ENCODE measurements at regions not wholly inside any gene's neighbourhood (a gene's known extent, or its start where the extent isn't known, plus 50 kb on each side); places are given as distances from the start of the nearest gene placed in this dataset.

DNA sequence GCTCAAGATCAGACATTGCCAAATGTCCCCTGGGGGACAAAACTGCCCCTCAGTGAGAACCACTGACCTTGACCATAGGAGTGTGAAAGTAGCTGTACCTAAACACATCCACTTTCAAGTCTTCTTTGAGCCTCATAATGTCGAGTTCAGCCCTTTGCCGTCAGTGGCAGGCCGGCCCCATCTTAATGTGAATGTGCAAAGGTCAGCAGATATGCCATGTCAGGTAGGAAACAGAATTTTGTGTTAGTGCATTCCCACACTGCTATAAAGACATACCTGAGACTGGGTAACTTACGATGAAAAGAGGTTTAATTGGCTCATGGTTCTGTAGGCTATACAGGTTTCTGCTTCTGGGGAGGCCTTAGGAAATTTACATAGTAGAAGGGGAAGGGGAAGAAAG lies 95.1 kb upstream of the PIRT start:
- TF ChIP-seq, protein P1, sequence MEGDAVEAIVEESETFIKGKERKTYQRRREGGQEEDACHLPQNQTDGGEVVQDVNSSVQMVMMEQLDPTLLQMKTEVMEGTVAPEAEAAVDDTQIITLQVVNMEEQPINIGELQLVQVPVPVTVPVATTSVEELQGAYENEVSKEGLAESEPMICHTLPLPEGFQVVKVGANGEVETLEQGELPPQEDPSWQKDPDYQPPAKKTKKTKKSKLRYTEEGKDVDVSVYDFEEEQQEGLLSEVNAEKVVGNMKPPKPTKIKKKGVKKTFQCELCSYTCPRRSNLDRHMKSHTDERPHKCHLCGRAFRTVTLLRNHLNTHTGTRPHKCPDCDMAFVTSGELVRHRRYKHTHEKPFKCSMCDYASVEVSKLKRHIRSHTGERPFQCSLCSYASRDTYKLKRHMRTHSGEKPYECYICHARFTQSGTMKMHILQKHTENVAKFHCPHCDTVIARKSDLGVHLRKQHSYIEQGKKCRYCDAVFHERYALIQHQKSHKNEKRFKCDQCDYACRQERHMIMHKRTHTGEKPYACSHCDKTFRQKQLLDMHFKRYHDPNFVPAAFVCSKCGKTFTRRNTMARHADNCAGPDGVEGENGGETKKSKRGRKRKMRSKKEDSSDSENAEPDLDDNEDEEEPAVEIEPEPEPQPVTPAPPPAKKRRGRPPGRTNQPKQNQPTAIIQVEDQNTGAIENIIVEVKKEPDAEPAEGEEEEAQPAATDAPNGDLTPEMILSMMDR (IDR thresholded peaks at IDR 0.05) = no peak
- TF ChIP-seq POLR2AphosphoS5 (IDR thresholded peaks at IDR 0.05) = no peak
- no peak for TF ChIP-seq POLR2A (IDR thresholded peaks at IDR 0.05)
- TF ChIP-seq EP300 (IDR thresholded peaks at IDR 0.05) = no peak

Data from stomach (tissue), 4 donors.